GM12864 (cell line): ENCODE measurements at regions not wholly inside any gene's neighbourhood (a gene's known extent, or its start where the extent isn't known, plus 50 kb on each side); places are given as distances from the start of the nearest gene placed in this dataset.

ENCODE experiments used
- DNase-seq: peaks from one replicate; pipeline ENCODE4 v3.0.0-alpha.2; 2011; ENCODE audit warnings: low read depth
- H3K4me3 ChIP-seq: 2 replicates; pipeline ENCODE4 v1.5.1; 2011; ENCODE audit warnings: mild to moderate bottlenecking, low read depth, low read length, control low read depth
- CTCF ChIP-seq: IDR thresholded peaks from 2 replicates; pipeline ENCODE4 v1.5.1; 2011; ENCODE audit warnings: low read depth, mild to moderate bottlenecking, moderate library complexity, low read length, control low read depth, inconsistent platforms; ENCODE audit errors: missing control alignments

DNA sequence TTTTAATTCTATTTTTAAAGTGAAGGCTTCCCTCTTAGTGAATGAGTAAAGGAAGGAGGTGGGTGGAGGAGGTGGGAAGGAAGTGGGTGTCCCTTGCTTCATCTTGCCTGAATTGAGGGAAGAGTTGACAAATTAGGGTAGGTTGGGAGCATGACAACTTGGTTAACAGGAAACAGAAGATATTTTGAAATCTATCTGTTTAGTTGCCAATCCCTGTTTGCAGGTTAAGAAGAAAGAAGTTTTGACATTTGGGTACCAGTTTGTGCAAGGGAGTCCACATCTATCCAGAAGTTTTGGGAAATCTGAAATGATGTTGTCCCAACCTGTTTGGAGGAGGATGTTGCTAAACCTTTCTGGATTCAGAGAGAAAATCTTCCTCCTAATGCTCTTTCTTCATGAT, 204.1 kb upstream of the SUCLG2 start:
- no peak for DNase-seq
- no peak overlapping the region for H3K4me3 ChIP-seq
- no peak for TF ChIP-seq CTCF

- no peak overlapping the region for H3K4me3 ChIP-seq
- TF ChIP-seq CTCF = no peak
- DNase-seq = no peak
These were observed 202.3 kb upstream of the SUCLG2 start for GRCh38 chr3:67856718-67857117.

DNA sequence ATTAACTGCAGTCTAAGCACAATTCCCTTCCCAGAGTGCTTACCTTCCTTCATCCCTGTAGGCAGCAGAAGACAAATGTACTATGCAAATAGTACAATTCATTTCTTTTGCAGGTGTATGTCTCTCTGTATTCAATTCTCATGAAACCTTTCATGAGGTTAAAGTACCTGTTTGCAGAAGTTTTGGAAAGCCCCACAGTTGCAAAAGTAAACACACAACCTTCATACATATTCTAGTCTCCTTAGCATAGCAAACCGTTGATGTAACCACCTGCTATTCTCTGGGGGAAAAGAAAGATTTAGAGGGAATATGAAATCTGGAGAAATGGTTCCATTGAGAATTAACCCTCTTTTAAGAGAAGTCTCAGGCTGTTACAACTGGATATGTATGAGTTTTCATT, 200.3 kb upstream of the SUCLG2 start:
- H3K4me3 ChIP-seq = no peak overlapping the region
- TF ChIP-seq CTCF = no peak
- no peak for DNase-seq

DNA sequence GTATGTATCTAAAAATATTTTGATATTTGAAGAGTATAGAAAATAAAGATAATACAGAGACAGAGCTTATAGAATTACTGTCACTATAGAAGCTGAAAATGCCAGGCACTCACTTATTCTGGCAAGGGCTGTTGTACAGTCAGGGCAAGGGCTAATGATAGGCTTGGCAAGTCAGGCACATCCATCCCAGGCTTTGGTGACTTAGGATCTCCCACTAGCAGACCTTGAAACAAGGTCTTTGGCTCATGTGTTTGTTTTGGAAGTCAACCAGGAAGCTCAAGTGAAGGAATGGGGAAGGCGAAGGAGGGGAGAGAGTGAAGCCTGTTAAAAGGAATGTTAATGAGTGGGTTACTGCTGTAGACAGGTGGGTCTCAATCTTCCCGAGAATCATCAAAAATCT, 199.1 kb upstream of the SUCLG2 start:
- TF ChIP-seq CTCF = no peak
- H3K4me3 ChIP-seq = no peak overlapping the region
- DNase-seq = no peak

DNA sequence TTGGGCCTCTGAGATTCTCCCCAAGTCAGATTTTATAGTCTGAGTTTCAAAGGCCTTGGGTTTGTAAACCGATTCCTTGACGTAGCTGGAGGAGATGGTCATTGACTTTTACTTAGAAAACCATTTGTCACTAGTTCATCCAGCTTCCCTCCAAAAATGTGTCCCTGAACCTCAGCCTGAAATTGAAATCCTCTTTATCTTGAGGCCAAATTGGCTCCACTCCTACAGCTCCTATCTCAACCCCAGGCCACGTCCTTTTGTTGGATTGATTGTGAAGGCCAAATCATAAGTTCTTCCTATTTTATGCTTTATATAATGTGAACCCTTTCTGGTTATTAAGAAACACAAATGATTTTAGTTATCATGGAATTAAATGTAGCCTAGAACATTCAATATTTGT, 193.9 kb upstream of the SUCLG2 start:
- DNase-seq = no peak
- TF ChIP-seq CTCF = no peak

GRCh38 chr3:67846166-67846565, 191.8 kb upstream of the SUCLG2 start:
- TF ChIP-seq CTCF = no peak
- no peak overlapping the region for H3K4me3 ChIP-seq
- DNase-seq = no peak

More for the DNA sequence above, 193.9 kb upstream of the SUCLG2 start:
- no peak overlapping the region for H3K4me3 ChIP-seq

- no peak for TF ChIP-seq CTCF
These were observed 178.4 kb upstream of the SUCLG2 start for GRCh38 chr3:67832817-67833216.

More at GRCh38 chr3:67832817-67833216, 178.4 kb upstream of the SUCLG2 start:
- DNase-seq = no peak
- H3K4me3 ChIP-seq = no peak overlapping the region
